NCI-H2029 treated with DMSO at 0.1 percent for 48 hours (cell line): ENCODE measurements at regions not wholly inside any gene's neighbourhood (a gene's known extent, or its start where the extent isn't known, plus 50 kb on each side); places are given as distances from the start of the nearest gene placed in this dataset.
A peak's percentile ranks its signal among the peaks of the same experiment; 100 is the strongest.

Experiments
- DNase-seq: peaks from one replicate; lab custom pipeline; 2025; lab: John Stamatoyannopoulos, UW

GRCh38 chr4:140281828-140282552, 91.5 kb upstream of the SCOC start:
- DNase-seq: no peak

GRCh38 chr4:140277576-140277975, 95.9 kb upstream of the SCOC start:
- DNase-seq: no peak

- DNase-seq: no peak
These were observed 101.9 kb upstream of the SCOC start for GRCh38 chr4:140271553-140271952.

- no peak for DNase-seq
These were observed 104.1 kb upstream of the SCOC start for GRCh38 chr4:140269369-140269768.

GRCh38 chr4:140268186-140268841, 105.1 kb upstream of the SCOC start:
- DNase-seq: no peak

GRCh38 chr4:140267576-140267975, 105.9 kb upstream of the SCOC start:
- no peak for DNase-seq

GRCh38 chr4:140266958-140267568, 106.4 kb upstream of the SCOC start:
- DNase-seq: no peak

- no peak for DNase-seq
These were observed 106.2 kb upstream of the MAML3 start for GRCh38 chr4:140260227-140260626.

GRCh38 chr4:140258476-140258875, 104.5 kb upstream of the MAML3 start:
- DNase-seq: no peak

GRCh38 chr4:140257461-140258305, 103.7 kb upstream of the MAML3 start:
- peak; percentile 43 for DNase-seq

GRCh38 chr4:140256941-140257340, 103.0 kb upstream of the MAML3 start:
- no peak for DNase-seq

GRCh38 chr4:140256335-140256734, 102.4 kb upstream of the MAML3 start:
- DNase-seq: no peak

- DNase-seq: no peak
These were observed 101.9 kb upstream of the MAML3 start for GRCh38 chr4:140255927-140256326.

- no peak for DNase-seq
These were observed 101.5 kb upstream of the MAML3 start for GRCh38 chr4:140255467-140255866.

- DNase-seq: no peak
These were observed 100.8 kb upstream of the MAML3 start for GRCh38 chr4:140254651-140255299.

- DNase-seq: no peak
These were observed 99.6 kb upstream of the MAML3 start for GRCh38 chr4:140253556-140254027.

GRCh38 chr4:140252742-140253555, 99.0 kb upstream of the MAML3 start:
- DNase-seq: peak; percentile 68

GRCh38 chr4:140252141-140252741, 98.3 kb upstream of the MAML3 start:
- peak; percentile 71 for DNase-seq

GRCh38 chr4:140251571-140251970, 97.6 kb upstream of the MAML3 start:
- no peak for DNase-seq

GRCh38 chr4:140250989-140251552, 97.1 kb upstream of the MAML3 start:
- DNase-seq: no peak
